ENCODE measurements at regions not wholly inside any gene's neighbourhood (a gene's known extent, or its start where the extent isn't known, plus 50 kb on each side); places are given as distances from the start of the nearest gene placed in this dataset.

GRCh38 chr3:63046580-63046979 is 171.4 kb upstream of the CADPS start:
- TF ChIP-seq, protein P1, sequence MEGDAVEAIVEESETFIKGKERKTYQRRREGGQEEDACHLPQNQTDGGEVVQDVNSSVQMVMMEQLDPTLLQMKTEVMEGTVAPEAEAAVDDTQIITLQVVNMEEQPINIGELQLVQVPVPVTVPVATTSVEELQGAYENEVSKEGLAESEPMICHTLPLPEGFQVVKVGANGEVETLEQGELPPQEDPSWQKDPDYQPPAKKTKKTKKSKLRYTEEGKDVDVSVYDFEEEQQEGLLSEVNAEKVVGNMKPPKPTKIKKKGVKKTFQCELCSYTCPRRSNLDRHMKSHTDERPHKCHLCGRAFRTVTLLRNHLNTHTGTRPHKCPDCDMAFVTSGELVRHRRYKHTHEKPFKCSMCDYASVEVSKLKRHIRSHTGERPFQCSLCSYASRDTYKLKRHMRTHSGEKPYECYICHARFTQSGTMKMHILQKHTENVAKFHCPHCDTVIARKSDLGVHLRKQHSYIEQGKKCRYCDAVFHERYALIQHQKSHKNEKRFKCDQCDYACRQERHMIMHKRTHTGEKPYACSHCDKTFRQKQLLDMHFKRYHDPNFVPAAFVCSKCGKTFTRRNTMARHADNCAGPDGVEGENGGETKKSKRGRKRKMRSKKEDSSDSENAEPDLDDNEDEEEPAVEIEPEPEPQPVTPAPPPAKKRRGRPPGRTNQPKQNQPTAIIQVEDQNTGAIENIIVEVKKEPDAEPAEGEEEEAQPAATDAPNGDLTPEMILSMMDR (IDR thresholded peaks at IDR 0.05; ENCODE audit: low read depth, low read length): no peak
- TF ChIP-seq EZH2phosphoT487 (IDR thresholded peaks at IDR 0.05; ENCODE audit: low read depth): no peak

Measured in OCI-LY3 (cell line).